ENCODE measurements at regions not wholly inside any gene's neighbourhood (a gene's known extent, or its start where the extent isn't known, plus 50 kb on each side); places are given as distances from the start of the nearest gene placed in this dataset.

- TF ChIP-seq CTCF (IDR thresholded peaks at IDR 0.05): no peak
- no peak for TF ChIP-seq ZFX (IDR thresholded peaks at IDR 0.05; ENCODE audit: borderline replicate concordance)
Observed at GRCh38 chr4:175418516-175418915, 393.5 kb downstream of the GPM6A start.

All from 22Rv1 (cell line).